H1 (cell line): ENCODE measurements at regions not wholly inside any gene's neighbourhood (a gene's known extent, or its start where the extent isn't known, plus 50 kb on each side); places are given as distances from the start of the nearest gene placed in this dataset.

Source experiments
- CTCF ChIA-PET: fragments of 300-600 bp; sonication (Branson Sonifier 250); formaldehyde crosslinking; loops from one replicate; lab custom pipeline; 2021; ENCODE audit not compliant: partially characterized antibody; lab: Charles Lee
- POLR2A ChIA-PET: fragments of 300-600 bp; sonication (Branson Sonifier 250); formaldehyde crosslinking; loops from one replicate; lab custom pipeline; 2021; ENCODE audit warnings: inconsistent platforms; ENCODE audit not compliant: partially characterized antibody; lab: Charles Lee
- DNase-seq, 2 experiments: peaks; one replicate each; pipeline versions ENCODE4 v3.0.0 to v3.0.0-alpha.2; 2010 to 2022; ENCODE audit warnings: low spot score in 2 of 2, low read depth in 1 of 2, mixed read lengths in 1 of 2
- FAIRE-seq: peaks from 2 replicates; lab custom pipeline; 2011; peaks lifted over from hg19 to GRCh38; lab: Jason Lieb, UNC
- H2AFZ ChIP-seq: 2 replicates; pipeline ENCODE4 v1.8.1; 2012; ENCODE audit warnings: low read length, inconsistent platforms
- H2AK5ac ChIP-seq: 2 replicates; pipeline ENCODE4 v1.6.1; 2013; ENCODE audit warnings: low read depth, low read length
- H2BK120ac ChIP-seq: replicated peaks from 2 replicates; pipeline ENCODE3; 2013; ENCODE audit warnings: low read depth, low read length, inconsistent platforms
- H2BK12ac ChIP-seq: 2 replicates; pipeline ENCODE4 v1.6.1; 2013; ENCODE audit warnings: low read depth, low read length
- H2BK15ac ChIP-seq: 2 replicates; pipeline ENCODE4 v1.6.1; 2013; ENCODE audit warnings: low read length
- H2BK20ac ChIP-seq: 2 replicates; pipeline ENCODE4 v1.6.1; 2013; ENCODE audit warnings: low read length
- H2BK5ac ChIP-seq: 2 replicates; pipeline ENCODE4 v1.6.1; 2013; ENCODE audit warnings: low read depth, low read length
- H3K14ac ChIP-seq: 2 replicates; pipeline ENCODE4 v1.6.1; 2013; ENCODE audit warnings: inconsistent platforms; ENCODE audit not compliant: insufficient read length
- H3K18ac ChIP-seq: 2 replicates; pipeline ENCODE4 v1.6.1; 2013; ENCODE audit warnings: low read length; ENCODE audit errors: extremely low read depth
- H3K23ac ChIP-seq: 2 replicates; pipeline ENCODE4 v1.6.1; 2013; ENCODE audit warnings: inconsistent platforms; ENCODE audit not compliant: insufficient read length
- H3K23me2 ChIP-seq: 2 replicates; pipeline ENCODE4 v1.6.1; 2013; ENCODE audit warnings: low read depth, low read length
- H3K27ac ChIP-seq: 2 replicates; pipeline ENCODE4 v1.6.1; 2011; ENCODE audit warnings: low read depth, low read length, inconsistent platforms
- H3K27me3 ChIP-seq, 4 experiments: replicated peaks in 1 of 4; 1 replicate in 1 of 4; 2 replicates in 3 of 4; pipeline versions ENCODE4 v1.6.1 to v1.8.1; 2011 to 2013; ENCODE audit warnings: low read length in 3 of 4, mild to moderate bottlenecking in 3 of 4, inconsistent platforms in 2 of 4, mixed read lengths in 2 of 4, moderate library complexity in 1 of 4; ENCODE audit not compliant: control insufficient read depth in 3 of 4, insufficient read depth in 3 of 4; ENCODE audit errors: extremely low read depth in 1 of 4
- H3K36me3 ChIP-seq, 4 experiments: 2 replicates each; pipeline versions ENCODE4 v1.6.1 to v1.8.1; 2011 to 2013; ENCODE audit warnings: mild to moderate bottlenecking in 4 of 4, low read length in 3 of 4, moderate library complexity in 2 of 4, control low read depth in 1 of 4, inconsistent platforms in 1 of 4; ENCODE audit not compliant: insufficient read depth in 4 of 4, control insufficient read depth in 2 of 4
- H3K4ac ChIP-seq: replicated peaks from 2 replicates; pipeline ENCODE3; 2013; ENCODE audit warnings: low read length, low read depth, mixed read lengths, inconsistent platforms; ENCODE audit not compliant: insufficient read length
- H3K4me1 ChIP-seq, 4 experiments: replicated peaks in 1 of 4; 1 replicate in 1 of 4; 2 replicates in 3 of 4; pipeline versions ENCODE4 v1.6.1 to v1.8.1; 2011 to 2013; ENCODE audit warnings: low read length in 3 of 4, inconsistent platforms in 2 of 4, mixed read lengths in 1 of 4; ENCODE audit not compliant: insufficient read depth in 4 of 4, control insufficient read depth in 3 of 4
- H3K4me2 ChIP-seq, 2 experiments: 2 replicates each; pipeline versions ENCODE4 v1.6.1 to v1.8.1; 2011 to 2013; ENCODE audit warnings: low read depth in 2 of 2, low read length in 2 of 2, control low read depth in 1 of 2, inconsistent platforms in 1 of 2, mild to moderate bottlenecking in 1 of 2; ENCODE audit not compliant: insufficient read depth in 1 of 2
- H3K4me3 ChIP-seq, 4 experiments: fragments of 200-600, 300-600 bp in 1 of 4; sonication (generic), shearing (Covaris generic), sonication (Bioruptor Twin) in 1 of 4; 2 replicates each; pipeline versions ENCODE4 v1.5.1 to v1.8.1; 2011 to 2016; ENCODE audit warnings: low read length in 4 of 4, low read depth in 3 of 4, control low read depth in 2 of 4, inconsistent platforms in 2 of 4, mild to moderate bottlenecking in 2 of 4, mixed read lengths in 1 of 4, moderate library complexity in 1 of 4; ENCODE audit not compliant: insufficient read depth in 2 of 4; ENCODE audit errors: extremely low read depth in 1 of 4
- H3K56ac ChIP-seq: replicated peaks from 2 replicates; pipeline ENCODE3; 2013; ENCODE audit warnings: low read depth, mild to moderate bottlenecking, mixed read lengths, low read length, inconsistent platforms; ENCODE audit not compliant: insufficient read length
- H3K79me1 ChIP-seq: 2 replicates; pipeline ENCODE4 v1.6.1; 2013; ENCODE audit warnings: low read depth, low read length, control low read depth
- H3K79me2 ChIP-seq, 2 experiments: 2 replicates each; pipeline versions ENCODE4 v1.6.1 to v1.8.1; 2012 to 2013; ENCODE audit warnings: low read length in 2 of 2, mild to moderate bottlenecking in 2 of 2, inconsistent platforms in 1 of 2; ENCODE audit not compliant: insufficient read depth in 2 of 2, control insufficient read depth in 1 of 2
- H3K9ac ChIP-seq, 4 experiments: replicated peaks in 1 of 4; 1 replicate in 1 of 4; 2 replicates in 3 of 4; pipeline versions ENCODE4 v1.6.1 to v1.8.1; 2011 to 2013; ENCODE audit warnings: low read depth in 3 of 4, low read length in 3 of 4, control low read depth in 2 of 4, mild to moderate bottlenecking in 2 of 4, moderate library complexity in 2 of 4, inconsistent platforms in 1 of 4; ENCODE audit errors: extremely low read depth in 1 of 4
- H3K9me3 ChIP-seq, 2 experiments: 2 replicates each; pipeline versions ENCODE4 v1.6.1 to v1.8.1; 2012 to 2013; ENCODE audit warnings: mild to moderate bottlenecking in 2 of 2, moderate library complexity in 2 of 2, control low read depth in 1 of 2, inconsistent platforms in 1 of 2, low read depth in 1 of 2, low read length in 1 of 2, mixed read lengths in 1 of 2; ENCODE audit not compliant: insufficient read depth in 2 of 2
- H4K20me1 ChIP-seq, 2 experiments: replicated peaks in 1 of 2; 2 replicates each; pipeline versions ENCODE3 to v1.8.1; 2011 to 2013; ENCODE audit warnings: inconsistent platforms in 2 of 2, low read length in 2 of 2, mild to moderate bottlenecking in 1 of 2; ENCODE audit not compliant: insufficient read depth in 2 of 2, control insufficient read depth in 1 of 2
- H4K5ac ChIP-seq: 2 replicates; pipeline ENCODE4 v1.6.1; 2013; ENCODE audit warnings: low read length, low read depth, mixed read lengths, inconsistent platforms; ENCODE audit not compliant: insufficient read length
- H4K8ac ChIP-seq: 2 replicates; pipeline ENCODE4 v1.8.0; 2013; ENCODE audit warnings: mild to moderate bottlenecking, moderate library complexity, low read length, inconsistent platforms; ENCODE audit not compliant: insufficient read depth; ENCODE audit errors: extremely low read depth
- H4K91ac ChIP-seq: replicated peaks from 2 replicates; pipeline ENCODE3; 2013; ENCODE audit warnings: low read length, mixed read lengths, inconsistent platforms; ENCODE audit not compliant: insufficient read length
- CHD1 ChIP-seq: IDR thresholded peaks from 2 replicates; pipeline ENCODE4 v1.6.1; 2012; ENCODE audit warnings: low read depth, low read length, improper control_type of control experiment
- CREB1 ChIP-seq: IDR thresholded peaks from 2 replicates; pipeline ENCODE4 v1.6.1; 2012; ENCODE audit warnings: inconsistent platforms
- JUND ChIP-seq: IDR thresholded peaks from 2 replicates; pipeline ENCODE4 v1.6.1; 2011; ENCODE audit warnings: mild to moderate bottlenecking, improper control_type of control experiment, low read length
- KDM5A ChIP-seq: fragments of 200-600 bp; IDR thresholded peaks from 2 replicates; pipeline ENCODE4 v1.7.1; 2012; ENCODE audit warnings: mild to moderate bottlenecking, low read length, inconsistent platforms, mixed read lengths
- SIN3A ChIP-seq, 2 experiments: IDR thresholded peaks in 1 of 2; conservative IDR thresholded peaks in 1 of 2; 2 replicates each; pipeline ENCODE4 v1.6.1; 2011 to 2012; ENCODE audit warnings: low read length in 2 of 2, improper control_type of control experiment in 1 of 2, low read depth in 1 of 2, mild to moderate bottlenecking in 1 of 2
- SP2 ChIP-seq: IDR thresholded peaks from 2 replicates; pipeline ENCODE4 v1.6.1; 2012; ENCODE audit warnings: mild to moderate bottlenecking, low read length, inconsistent platforms
- TEAD4 ChIP-seq: IDR thresholded peaks from 2 replicates; pipeline ENCODE4 v1.6.1; 2012; ENCODE audit warnings: low read depth, low read length, inconsistent platforms, mixed read lengths
- WGBS, 2 experiments: shearing (Covaris generic) in 1 of 2; methylation state at CpG; one replicate each; pipeline versions ENCODE4 v1.1.6 to v1.1.7; 2013 to 2015; ENCODE audit warnings: low lambda C conversion rate in 2 of 2, mixed read lengths in 2 of 2, inconsistent platforms in 1 of 2, low coverage in 1 of 2, missing lambda C conversion rate in 1 of 2; ENCODE audit not compliant: insufficient replicate concordance in 2 of 2, insufficient coverage in 1 of 2, insufficient read length in 1 of 2; ENCODE audit errors: extremely low coverage in 1 of 2, missing lambda C conversion rate in 1 of 2; 5-methylcytosine and 5-hydroxymethylcytosine counted together
- TF ChIP-seq, protein P1 (sequence below): IDR thresholded peaks from 2 replicates; pipeline ENCODE4 v1.6.1; 2011; ENCODE audit warnings: low read depth, mild to moderate bottlenecking, low read length; ENCODE audit not compliant: insufficient read depth
- TF ChIP-seq, protein P2 (sequence below): IDR thresholded peaks from 2 replicates; pipeline ENCODE4 v1.6.1; 2011; ENCODE audit warnings: low read length, improper control_type of control experiment
- TF ChIP-seq, protein P3 (sequence below), 3 experiments: IDR thresholded peaks; 1 replicate in 2 of 3; 2 replicates in 1 of 3; pipeline versions ENCODE4 v1.5.1 to v1.6.1; 2011; ENCODE audit warnings: low read length in 3 of 3, mild to moderate bottlenecking in 3 of 3, inconsistent platforms in 2 of 3, low read depth in 1 of 3, moderate library complexity in 1 of 3; ENCODE audit not compliant: insufficient read depth in 1 of 3; ENCODE audit errors: control extremely low read depth in 1 of 3

GRCh38 chr2:63700271-63700670, 111.5 kb downstream of the MDH1 start:
- TF ChIP-seq, protein P1, sequence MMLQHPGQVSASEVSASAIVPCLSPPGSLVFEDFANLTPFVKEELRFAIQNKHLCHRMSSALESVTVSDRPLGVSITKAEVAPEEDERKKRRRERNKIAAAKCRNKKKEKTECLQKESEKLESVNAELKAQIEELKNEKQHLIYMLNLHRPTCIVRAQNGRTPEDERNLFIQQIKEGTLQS = no peak
- no peak for TF ChIP-seq TEAD4
- TF ChIP-seq, protein P2, sequence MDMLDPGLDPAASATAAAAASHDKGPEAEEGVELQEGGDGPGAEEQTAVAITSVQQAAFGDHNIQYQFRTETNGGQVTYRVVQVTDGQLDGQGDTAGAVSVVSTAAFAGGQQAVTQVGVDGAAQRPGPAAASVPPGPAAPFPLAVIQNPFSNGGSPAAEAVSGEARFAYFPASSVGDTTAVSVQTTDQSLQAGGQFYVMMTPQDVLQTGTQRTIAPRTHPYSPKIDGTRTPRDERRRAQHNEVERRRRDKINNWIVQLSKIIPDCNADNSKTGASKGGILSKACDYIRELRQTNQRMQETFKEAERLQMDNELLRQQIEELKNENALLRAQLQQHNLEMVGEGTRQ = no peak
- no peak for TF ChIP-seq CREB1
- no peak for TF ChIP-seq JUND
- no peak for TF ChIP-seq SP2
- no peak for TF ChIP-seq SIN3A (conservative IDR thresholded peaks at IDR 0.05 in 1 of 2, IDR thresholded peaks at IDR 0.05 in 1 of 2; ENCODE audit: low read depth in 1 of 2, low read length in 2 of 2)
- no peak for TF ChIP-seq KDM5A
- TF ChIP-seq CHD1 = no peak
- TF ChIP-seq, protein P3, sequence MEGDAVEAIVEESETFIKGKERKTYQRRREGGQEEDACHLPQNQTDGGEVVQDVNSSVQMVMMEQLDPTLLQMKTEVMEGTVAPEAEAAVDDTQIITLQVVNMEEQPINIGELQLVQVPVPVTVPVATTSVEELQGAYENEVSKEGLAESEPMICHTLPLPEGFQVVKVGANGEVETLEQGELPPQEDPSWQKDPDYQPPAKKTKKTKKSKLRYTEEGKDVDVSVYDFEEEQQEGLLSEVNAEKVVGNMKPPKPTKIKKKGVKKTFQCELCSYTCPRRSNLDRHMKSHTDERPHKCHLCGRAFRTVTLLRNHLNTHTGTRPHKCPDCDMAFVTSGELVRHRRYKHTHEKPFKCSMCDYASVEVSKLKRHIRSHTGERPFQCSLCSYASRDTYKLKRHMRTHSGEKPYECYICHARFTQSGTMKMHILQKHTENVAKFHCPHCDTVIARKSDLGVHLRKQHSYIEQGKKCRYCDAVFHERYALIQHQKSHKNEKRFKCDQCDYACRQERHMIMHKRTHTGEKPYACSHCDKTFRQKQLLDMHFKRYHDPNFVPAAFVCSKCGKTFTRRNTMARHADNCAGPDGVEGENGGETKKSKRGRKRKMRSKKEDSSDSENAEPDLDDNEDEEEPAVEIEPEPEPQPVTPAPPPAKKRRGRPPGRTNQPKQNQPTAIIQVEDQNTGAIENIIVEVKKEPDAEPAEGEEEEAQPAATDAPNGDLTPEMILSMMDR (IDR thresholded peaks at IDR 0.05; ENCODE audit: control extremely low read depth in 1 of 3, insufficient read depth in 1 of 3, low read depth in 1 of 3, low read length in 3 of 3) = no peak
- Histone ChIP-seq H3K4me1 (peaks cover 0 to 6% (median 2%) of the 10 kb centered on the region in 4 experiments; a peak in 3 of 7 replicates), H3K36me3 (no peaks in the 10 kb centered on the region), H2AK5ac (no peak overlapping the region), H3K9ac (no peak overlapping the region), H3K18ac (no peak overlapping the region), H3K4ac (no peak overlapping the region), H4K8ac (no peak overlapping the region), H2AFZ (no peak overlapping the region), H3K4me2 (no peak overlapping the region), H3K23me2 (no peaks in the 10 kb centered on the region), H2BK20ac (no peak overlapping the region), H2BK12ac (no peak overlapping the region), H2BK5ac (no peak overlapping the region), H2BK15ac (no peak overlapping the region), H2BK120ac (no peak overlapping the region), H3K9me3 (0 out of 4 replicates have a peak, but pooled peaks cover 0 to 2% of the 10 kb centered on the region in 2 experiments), H3K79me1 (no peaks in the 10 kb centered on the region), H3K56ac (no peak overlapping the region), H3K4me3 (no peak overlapping the region), H4K5ac (no peak overlapping the region), H3K23ac (no peak overlapping the region), H3K14ac (no peak overlapping the region), H3K27me3 (no peaks in the 10 kb centered on the region), H3K79me2 (no peaks in the 10 kb centered on the region), H4K91ac (no peak overlapping the region), H4K20me1 (no peaks in the 10 kb centered on the region), H3K27ac (no peak overlapping the region)
- ChIA-PET POLR2A (interaction anchor here (2.7 kb wide), 1 partner anchor 142 kb away, joined by 28 read pairs; the partner anchor contains the start of gene UGP2), CTCF (interaction anchor here (0.7 to 3.5 kb wide), 21 partner anchors 8 to 317 kb away, joined by 3 to 31 read pairs (median 7); partner anchors contain the start of genes MDH1 and UGP2)
- FAIRE-seq (no peak), DNase-seq (no peak)
- 96% methylated on average over 3 of the region's 3 CpGs; no CpG with 5 or more reads in 1 of the 2 experiments for WGBS, 2 experiments
